ENCODE measurements at regions not wholly inside any gene's neighbourhood (a gene's known extent, or its start where the extent isn't known, plus 50 kb on each side); places are given as distances from the start of the nearest gene placed in this dataset.
A peak's percentile ranks its signal among the peaks of the same experiment; 100 is the strongest.
"Not testable (repeated sequence)": the region's sequence is repeated elsewhere in the genome, so short reads cannot be mapped to it uniquely, and the experiment has no call there.

- TF ChIP-seq CTCF (IDR thresholded peaks at IDR 0.05; ENCODE audit: low read depth, low read length) = peak; percentile 45
Observed at GRCh38 chr17:34474706-34475105, 104.7 kb upstream of the TMEM132E start.

GRCh38 chr17:34472363-34472762 lies 107.0 kb upstream of the TMEM132E start:
- peaks cover 4% of the 10 kb centered on the region for H3K9me3 ChIP-seq (ENCODE audit: severe bottlenecking)
- H3K27me3 ChIP-seq (ENCODE audit: insufficient read depth, low read depth, severe bottlenecking) = no peaks in the 10 kb centered on the region
- peak overlapping the region; percentile 27; the same call in 1 of the 2 replicates for H3K27ac ChIP-seq
- no peak for TF ChIP-seq CTCF (IDR thresholded peaks at IDR 0.05; ENCODE audit: low read depth, low read length)
- H3K4me3 ChIP-seq (ENCODE audit: low read depth, low read length) = no peak overlapping the region
- DNase-seq = no peak
- H3K36me3 ChIP-seq = no peaks in the 10 kb centered on the region

More at GRCh38 chr17:34474706-34475105, 104.7 kb upstream of the TMEM132E start:
- peaks cover 4% of the 10 kb centered on the region for H3K9me3 ChIP-seq (ENCODE audit: severe bottlenecking)
- H3K27ac ChIP-seq = no peak overlapping the region
- H3K27me3 ChIP-seq (ENCODE audit: insufficient read depth, low read depth, severe bottlenecking) = no peaks in the 10 kb centered on the region
- H3K4me3 ChIP-seq (ENCODE audit: low read depth, low read length) = no peak overlapping the region
- no peaks in the 10 kb centered on the region for H3K36me3 ChIP-seq
- peak; percentile 31 for DNase-seq

- not testable (repeated sequence) for H3K36me3 ChIP-seq
- DNase-seq = peak; percentile 27
Observed at GRCh38 chr17:34471278-34471677, 108.1 kb upstream of the TMEM132E start.

GRCh38 chr17:34465789-34466188 lies 102.8 kb upstream of the CCL1 start:
- H3K27ac ChIP-seq = peak overlapping the region; percentile 39; the same call in 1 of the 2 replicates
- no peaks in the 10 kb centered on the region for H3K27me3 ChIP-seq (ENCODE audit: insufficient read depth, low read depth, severe bottlenecking)
- no peak overlapping the region for H3K4me3 ChIP-seq (ENCODE audit: low read depth, low read length)
- DNase-seq = no peak
- H3K9me3 ChIP-seq (ENCODE audit: severe bottlenecking) = peaks cover 3% of the 10 kb centered on the region
- H3K36me3 ChIP-seq = no peaks in the 10 kb centered on the region
- TF ChIP-seq CTCF (IDR thresholded peaks at IDR 0.05; ENCODE audit: low read depth, low read length) = no peak

More at GRCh38 chr17:34471278-34471677, 108.1 kb upstream of the TMEM132E start:
- H3K4me3 ChIP-seq (ENCODE audit: low read depth, low read length); H3K9me3 ChIP-seq (ENCODE audit: severe bottlenecking); H3K27ac ChIP-seq; H3K27me3 ChIP-seq (ENCODE audit: insufficient read depth, low read depth, severe bottlenecking): not testable (repeated sequence)

- DNase-seq = no peak
- Histone ChIP-seq H3K36me3 (no peaks in the 10 kb centered on the region), H3K27me3 (ENCODE audit: insufficient read depth, low read depth, severe bottlenecking) (no peaks in the 10 kb centered on the region), H3K27ac (peak overlapping the region; percentile 39; the same call in 1 of the 2 replicates), H3K9me3 (ENCODE audit: severe bottlenecking) (no peaks in the 10 kb centered on the region), H3K4me3 (ENCODE audit: low read depth, low read length) (no peak overlapping the region)
- no peak for TF ChIP-seq CTCF (IDR thresholded peaks at IDR 0.05; ENCODE audit: low read depth, low read length)
Observed at GRCh38 chr17:34464812-34465211, 101.8 kb upstream of the CCL1 start.

GRCh38 chr17:34458266-34458665 lies 95.2 kb upstream of the CCL1 start:
- Histone ChIP-seq H3K4me3 (ENCODE audit: low read depth, low read length) (no peak overlapping the region), H3K27me3 (ENCODE audit: insufficient read depth, low read depth, severe bottlenecking) (no peaks in the 10 kb centered on the region), H3K36me3 (no peaks in the 10 kb centered on the region), H3K27ac (no peak overlapping the region), H3K9me3 (ENCODE audit: severe bottlenecking) (no peaks in the 10 kb centered on the region)
- no peak for TF ChIP-seq CTCF (IDR thresholded peaks at IDR 0.05; ENCODE audit: low read depth, low read length)
- DNase-seq = no peak

Measured in WERI-Rb-1 (cell line).